IgD-negative memory B cell (primary cell): ENCODE measurements at regions not wholly inside any gene's neighbourhood (a gene's known extent, or its start where the extent isn't known, plus 50 kb on each side); places are given as distances from the start of the nearest gene placed in this dataset.
"Not testable (repeated sequence)": the region's sequence is repeated elsewhere in the genome, so short reads cannot be mapped to it uniquely, and the experiment has no call there.

ENCODE experiments used
- H3K27ac Mint-ChIP-seq, 3 donors: one replicate each; pipeline ENCODE4 v1.8.0; 2020 to 2022; ENCODE audit warnings: mild to moderate bottlenecking in 3 of 3, mixed read lengths in 3 of 3, moderate library complexity in 1 of 3
- H3K27me3 Mint-ChIP-seq: one replicate; pipeline ENCODE4 v1.8.0; 2021; ENCODE audit warnings: mixed read lengths
- H3K36me3 Mint-ChIP-seq: one replicate; pipeline ENCODE4 v1.8.0; 2020; ENCODE audit warnings: mild to moderate bottlenecking, mixed read lengths
- H3K4me1 Mint-ChIP-seq, 3 donors: one replicate each; pipeline ENCODE4 v1.8.0; 2020 to 2022; ENCODE audit warnings: mixed read lengths in 3 of 3, mild to moderate bottlenecking in 1 of 3
- H3K4me3 Mint-ChIP-seq, 4 donors: one replicate each; pipeline ENCODE4 v1.8.0; 2020 to 2022; ENCODE audit warnings: mild to moderate bottlenecking in 4 of 4, mixed read lengths in 4 of 4, moderate library complexity in 3 of 4
- H3K9me3 Mint-ChIP-seq, 3 donors: one replicate each; pipeline ENCODE4 v1.8.0; 2020 to 2021; ENCODE audit warnings: mixed read lengths in 3 of 3, mild to moderate bottlenecking in 1 of 3

DNA sequence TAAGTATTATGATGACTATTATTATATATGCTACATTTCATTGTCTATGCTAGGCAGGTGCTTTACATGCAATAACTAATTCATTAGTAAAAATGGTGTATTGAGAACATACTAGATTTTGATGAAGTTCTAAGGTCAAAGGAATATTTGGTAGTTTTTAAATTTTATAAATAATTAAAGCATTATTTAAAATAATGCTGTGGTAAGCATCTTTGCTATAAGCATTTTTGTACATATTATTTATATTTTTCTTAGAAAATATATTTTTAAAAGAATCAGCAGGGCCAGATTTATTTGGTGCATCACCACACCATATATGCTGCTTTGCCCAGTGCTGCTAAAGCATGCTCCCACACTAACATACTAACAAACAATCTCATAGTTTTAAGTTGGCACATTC lies 517.9 kb downstream of the C6orf118 start:
- H3K36me3 Mint-ChIP-seq: no peaks in the 10 kb centered on the region
- no peaks in the 10 kb centered on the region for H3K4me1 Mint-ChIP-seq
- no peak overlapping the region for H3K4me3 Mint-ChIP-seq
- no peaks in the 10 kb centered on the region for H3K27me3 Mint-ChIP-seq
- H3K9me3 Mint-ChIP-seq: peaks cover 0 to 4% (median 3%) of the 10 kb centered on the region in 3 donors
- no peak overlapping the region for H3K27ac Mint-ChIP-seq

DNA sequence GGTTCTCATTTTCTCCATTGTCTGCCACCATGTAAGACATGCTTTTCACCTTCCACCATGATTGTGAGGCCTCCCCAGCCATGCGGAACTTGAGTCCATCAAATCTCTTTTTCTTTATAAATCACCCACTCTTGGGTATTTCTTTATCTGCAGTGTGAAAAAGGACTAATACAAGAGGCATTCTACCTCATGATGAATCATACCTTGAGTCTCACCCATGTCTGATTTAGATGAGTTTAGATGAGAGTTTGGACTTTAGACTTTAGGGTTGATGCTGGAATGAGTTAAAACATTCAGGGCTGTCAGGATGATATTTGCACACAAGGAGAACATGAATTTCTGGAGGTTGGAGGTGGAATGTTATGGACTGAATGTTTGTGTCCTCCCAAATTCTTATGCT lies 545.6 kb downstream of the C6orf118 start:
- no peaks in the 10 kb centered on the region for H3K27me3 Mint-ChIP-seq
- no peaks in the 10 kb centered on the region for H3K36me3 Mint-ChIP-seq
- H3K27ac Mint-ChIP-seq: no peak overlapping the region
- peaks cover 5 to 6% (median 5%) of the 10 kb centered on the region in 3 donors for H3K9me3 Mint-ChIP-seq
- H3K4me3 Mint-ChIP-seq: no peak overlapping the region
- no peaks in the 10 kb centered on the region for H3K4me1 Mint-ChIP-seq

DNA sequence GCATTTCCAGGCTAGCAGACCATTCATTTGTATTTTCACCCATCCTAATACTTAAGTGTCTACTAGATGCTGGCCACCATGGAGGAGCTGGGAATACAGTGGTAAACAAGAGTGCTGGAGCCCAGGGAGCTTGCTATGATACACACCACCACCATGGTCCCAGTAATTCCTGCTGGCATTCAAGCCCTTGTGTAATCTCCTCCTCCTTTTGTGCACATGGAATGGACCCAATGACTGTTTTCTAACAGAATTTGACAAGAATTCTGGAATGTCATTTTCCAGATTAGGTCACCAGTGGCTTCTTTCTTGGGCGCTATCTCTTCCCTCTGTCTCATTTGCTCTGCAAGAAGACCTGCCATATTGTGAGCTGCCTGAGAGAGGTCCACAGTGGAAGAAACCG lies 552.0 kb downstream of the C6orf118 start:
- no peaks in the 10 kb centered on the region for H3K36me3 Mint-ChIP-seq
- no peaks in the 10 kb centered on the region for H3K27me3 Mint-ChIP-seq
- peaks cover 0 to 6% (median 3%) of the 10 kb centered on the region in 3 donors for H3K9me3 Mint-ChIP-seq
- H3K4me3 Mint-ChIP-seq: no peak overlapping the region
- H3K27ac Mint-ChIP-seq: peak overlapping the region in 1 of 3 donors; percentile 48
- H3K4me1 Mint-ChIP-seq: no peaks in the 10 kb centered on the region

DNA sequence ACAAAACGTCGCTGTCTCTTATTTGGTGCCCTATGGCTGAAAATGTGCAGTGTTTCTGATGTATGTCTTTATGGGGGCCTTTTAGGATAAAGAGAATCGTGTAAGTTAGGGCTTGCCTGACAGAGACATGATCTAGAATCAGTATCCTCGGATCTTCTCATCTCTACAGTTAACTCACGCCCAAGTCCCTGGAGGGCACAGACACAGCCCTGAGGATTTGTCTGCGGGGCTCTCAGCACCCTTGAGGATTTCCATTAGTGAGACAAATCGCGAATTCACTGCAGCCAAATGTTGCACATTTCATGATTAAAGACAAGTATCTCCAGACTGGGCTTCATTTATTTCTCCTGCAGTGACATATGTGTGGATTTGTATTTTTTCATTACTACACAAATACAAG lies 552.7 kb downstream of the C6orf118 start:
- no peak overlapping the region for H3K27ac Mint-ChIP-seq
- H3K4me1 Mint-ChIP-seq: no peaks in the 10 kb centered on the region
- no peaks in the 10 kb centered on the region for H3K27me3 Mint-ChIP-seq
- peaks cover 0 to 5% (median 3%) of the 10 kb centered on the region in 3 donors for H3K9me3 Mint-ChIP-seq
- no peaks in the 10 kb centered on the region for H3K36me3 Mint-ChIP-seq
- no peak overlapping the region for H3K4me3 Mint-ChIP-seq

DNA sequence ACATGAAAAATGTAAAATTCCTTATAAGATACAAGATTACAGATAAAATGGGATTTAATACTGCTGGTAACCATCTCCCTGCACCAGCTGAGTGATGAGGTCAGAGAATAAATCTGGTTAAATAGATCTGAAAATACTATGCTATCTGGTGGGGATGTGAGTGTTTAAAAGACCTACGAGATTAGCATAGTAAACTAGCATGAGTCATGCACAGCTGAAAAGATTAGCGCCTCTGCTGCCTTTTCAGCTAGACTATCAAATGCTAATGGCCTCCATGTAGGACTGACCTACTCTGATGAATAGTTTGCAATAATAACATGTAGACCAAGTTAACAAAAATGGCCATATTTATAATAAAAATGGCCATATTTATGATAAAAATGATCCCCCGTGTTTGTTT lies 553.3 kb downstream of the C6orf118 start:
- Mint-ChIP-seq H3K27me3 (no peaks in the 10 kb centered on the region), H3K36me3 (no peaks in the 10 kb centered on the region), H3K4me1 (no peaks in the 10 kb centered on the region), H3K4me3 (no peak overlapping the region), H3K27ac (no peak overlapping the region), H3K9me3 (peaks cover 0 to 5% (median 3%) of the 10 kb centered on the region in 3 donors)

DNA sequence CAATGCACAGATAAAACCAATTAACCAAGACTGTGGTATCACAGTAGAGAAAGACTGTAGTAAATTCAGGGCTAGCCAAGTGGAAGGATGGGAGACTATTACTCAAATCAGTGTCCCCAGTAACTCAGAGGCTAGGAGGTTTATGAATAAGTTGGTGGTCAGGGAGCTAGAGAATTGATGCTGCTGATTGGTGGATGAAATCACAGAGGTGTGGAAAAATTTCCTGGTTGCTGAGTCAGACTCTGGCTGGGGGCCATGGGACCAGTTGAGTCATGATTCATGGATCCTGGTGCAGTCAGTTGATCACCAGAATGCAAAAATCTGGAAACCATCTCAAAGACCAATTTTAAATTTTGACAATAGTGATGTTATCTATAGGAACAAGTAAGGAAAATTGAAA lies 555.9 kb downstream of the C6orf118 start:
- H3K27ac Mint-ChIP-seq: no peak overlapping the region

DNA sequence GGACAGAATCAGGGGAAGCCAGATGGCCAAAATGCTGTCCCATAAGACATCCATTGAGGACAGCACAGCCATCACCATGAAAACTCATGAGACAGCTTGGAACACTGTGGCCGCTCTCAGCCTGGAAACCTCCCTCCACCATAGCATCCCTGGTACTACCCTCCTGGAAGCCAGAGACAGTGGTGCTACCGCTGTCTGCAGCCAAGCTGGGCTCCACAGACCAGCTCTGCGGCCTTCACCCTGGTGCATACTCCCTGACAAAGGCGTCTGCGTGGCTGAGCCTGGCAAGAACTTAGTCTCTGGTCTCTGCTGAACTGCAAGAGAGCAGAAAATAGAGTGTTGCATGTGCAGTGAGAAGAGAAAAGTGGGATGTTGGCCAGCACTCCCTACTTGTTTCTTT lies 558.0 kb downstream of the C6orf118 start:
- Mint-ChIP-seq H3K27me3 (no peaks in the 10 kb centered on the region), H3K27ac (no peak overlapping the region), H3K4me3 (no peak overlapping the region), H3K9me3 (peaks cover 4 to 10% (median 8%) of the 10 kb centered on the region in 3 donors), H3K4me1 (no peaks in the 10 kb centered on the region), H3K36me3 (no peaks in the 10 kb centered on the region)

More for the DNA sequence above, 555.9 kb downstream of the C6orf118 start:
- Mint-ChIP-seq H3K4me3 (no peak overlapping the region), H3K36me3 (no peaks in the 10 kb centered on the region), H3K9me3 (peaks cover 3 to 10% (median 4%) of the 10 kb centered on the region in 3 donors), H3K4me1 (no peaks in the 10 kb centered on the region), H3K27me3 (no peaks in the 10 kb centered on the region)

DNA sequence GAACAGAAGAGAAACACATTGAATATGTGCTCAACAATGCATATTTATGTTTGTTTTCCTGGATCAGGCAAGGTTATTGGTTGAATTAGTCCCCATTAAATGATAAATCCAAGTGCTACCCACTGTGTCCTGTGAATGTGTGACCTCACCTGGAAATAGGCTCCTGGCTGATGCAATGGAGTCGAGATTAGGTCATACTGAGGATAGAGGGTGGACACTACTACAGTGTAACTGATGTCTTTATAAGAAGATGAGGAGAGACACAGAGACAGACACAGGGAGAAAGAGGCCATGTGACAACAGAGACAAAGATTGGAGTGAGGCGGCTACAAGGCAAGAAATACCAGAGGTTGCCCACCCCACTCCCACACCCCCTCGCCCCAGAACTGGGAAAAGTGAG lies 559.3 kb downstream of the C6orf118 start:
- peaks cover 4 to 10% (median 8%) of the 10 kb centered on the region in 3 donors for H3K9me3 Mint-ChIP-seq

DNA sequence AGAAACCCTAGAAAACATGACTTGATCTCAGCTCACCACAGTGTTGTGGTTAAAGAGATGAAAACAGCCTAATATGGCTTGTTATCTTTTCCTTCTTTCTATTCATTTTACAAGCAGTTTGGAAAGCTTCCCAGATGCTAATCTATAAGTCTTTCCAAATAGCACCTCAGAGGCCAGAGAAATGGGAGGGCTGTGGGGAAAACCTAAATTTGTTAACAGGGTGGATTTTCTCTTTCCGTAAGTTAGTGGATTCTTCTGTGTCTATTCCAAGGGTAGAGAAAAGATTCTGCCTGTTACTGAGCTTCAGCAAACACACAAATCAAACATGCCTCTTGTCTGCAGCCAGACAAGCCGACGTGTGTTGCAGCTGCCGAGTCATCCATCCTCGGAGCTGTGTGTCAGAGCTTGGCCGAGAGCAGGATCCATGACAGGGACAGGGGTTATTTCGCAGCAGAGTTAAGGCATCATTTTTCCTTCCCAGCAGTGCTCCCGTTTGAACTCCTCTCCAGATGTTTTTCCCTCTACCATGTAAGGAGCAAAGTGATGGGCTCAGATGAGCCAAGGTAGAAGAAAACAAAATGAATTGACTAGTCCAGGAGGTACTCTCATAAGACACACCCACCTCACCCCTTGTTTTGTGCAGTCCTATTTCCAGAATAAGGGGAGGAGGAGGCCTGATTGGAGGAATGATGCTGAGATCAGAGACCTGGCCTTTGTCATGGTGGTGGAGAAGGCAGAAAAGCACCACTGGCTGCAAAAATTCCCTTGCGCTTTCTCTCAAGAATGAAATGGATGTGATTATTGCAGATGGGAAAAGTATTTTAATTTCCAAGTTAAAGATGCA lies 560.0 kb downstream of the C6orf118 start:
- no peaks in the 10 kb centered on the region for H3K27me3 Mint-ChIP-seq
- H3K4me3 Mint-ChIP-seq: no peak overlapping the region
- H3K4me1 Mint-ChIP-seq: no peaks in the 10 kb centered on the region
- peaks cover 4 to 10% (median 8%) of the 10 kb centered on the region in 3 donors for H3K9me3 Mint-ChIP-seq
- H3K27ac Mint-ChIP-seq: no peak overlapping the region
- H3K36me3 Mint-ChIP-seq: no peaks in the 10 kb centered on the region

More for the DNA sequence above, 559.3 kb downstream of the C6orf118 start:
- Mint-ChIP-seq H3K4me3 (no peak overlapping the region), H3K27ac (no peak overlapping the region), H3K27me3 (no peaks in the 10 kb centered on the region), H3K4me1 (no peaks in the 10 kb centered on the region), H3K36me3 (no peaks in the 10 kb centered on the region)

DNA sequence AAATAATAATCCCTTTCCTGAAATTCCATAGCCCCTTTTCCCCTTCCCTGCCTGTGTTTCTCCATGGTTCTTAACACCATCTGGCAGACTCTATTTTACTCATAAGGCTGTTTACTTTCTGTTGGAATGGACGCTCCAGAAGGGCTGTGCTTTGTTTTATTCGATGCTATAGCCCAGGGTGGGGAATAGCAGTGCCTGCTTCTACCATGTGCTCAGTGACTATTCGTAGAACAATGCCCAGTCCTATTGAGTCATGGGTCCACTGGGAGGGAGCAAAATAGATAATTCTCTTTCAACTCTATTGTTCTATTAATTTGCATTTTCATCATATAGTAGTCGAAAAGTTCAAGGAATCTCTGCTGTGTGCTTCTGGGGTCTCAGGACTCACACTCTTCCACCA lies 565.1 kb downstream of the C6orf118 start:
- H3K9me3 Mint-ChIP-seq: peaks cover 2 to 15% (median 3%) of the 10 kb centered on the region in 3 donors
- H3K4me1 Mint-ChIP-seq: no peaks in the 10 kb centered on the region
- H3K27me3 Mint-ChIP-seq: no peaks in the 10 kb centered on the region
- no peak overlapping the region for H3K27ac Mint-ChIP-seq
- H3K4me3 Mint-ChIP-seq: no peak overlapping the region
- no peaks in the 10 kb centered on the region for H3K36me3 Mint-ChIP-seq

DNA sequence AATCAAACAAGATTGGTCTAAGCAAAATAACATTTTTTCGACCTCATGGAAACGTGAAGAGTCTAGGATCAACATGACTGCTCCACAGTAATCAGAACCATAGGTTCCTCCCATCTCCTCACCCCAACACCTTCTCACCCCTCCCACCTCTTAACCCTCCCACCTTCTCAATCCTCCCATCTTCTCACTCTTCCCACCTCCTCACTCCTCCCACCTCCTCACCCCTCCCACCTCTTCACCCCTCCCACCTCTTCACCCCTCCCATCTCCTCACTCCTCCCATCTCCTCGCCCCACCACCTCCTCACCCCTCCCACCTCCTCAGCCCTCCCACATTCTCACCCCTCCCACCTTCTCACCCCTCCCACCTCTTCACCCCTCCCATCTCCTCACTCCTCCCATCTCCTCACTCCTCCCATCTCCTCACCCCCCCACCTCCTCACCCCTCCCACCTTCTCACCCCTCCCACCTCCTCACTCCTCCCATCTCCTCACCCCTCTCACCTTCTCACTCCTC lies 567.4 kb downstream of the C6orf118 start:
- H3K36me3 Mint-ChIP-seq: no peaks in the 10 kb centered on the region
- H3K4me3 Mint-ChIP-seq: no peak overlapping the region
- peaks cover 2 to 15% (median 3%) of the 10 kb centered on the region in 3 donors for H3K9me3 Mint-ChIP-seq
- H3K27ac Mint-ChIP-seq: no peak overlapping the region
- H3K27me3 Mint-ChIP-seq: no peaks in the 10 kb centered on the region
- no peaks in the 10 kb centered on the region for H3K4me1 Mint-ChIP-seq

DNA sequence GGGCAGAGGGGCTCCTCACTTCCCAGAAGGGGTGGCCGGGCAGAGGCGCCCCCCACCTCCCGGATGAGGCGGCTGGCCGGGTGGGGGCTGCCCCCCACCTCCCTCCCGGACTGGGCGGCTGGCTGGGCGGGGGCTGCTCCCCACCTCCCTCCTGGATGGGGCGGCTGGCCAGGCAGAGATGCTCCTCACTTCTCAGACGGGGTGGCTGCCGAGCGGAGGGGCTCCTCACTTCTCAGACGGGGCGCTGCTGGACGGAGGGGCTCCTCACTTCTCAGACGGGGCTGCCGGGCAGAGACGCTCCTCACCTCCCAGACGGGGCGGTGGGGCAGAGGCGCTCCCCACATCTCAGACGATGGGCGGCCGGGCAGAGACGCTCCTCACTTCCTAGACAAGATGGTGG lies 573.3 kb downstream of the C6orf118 start:
- not testable (repeated sequence) for H3K4me1 Mint-ChIP-seq, H3K27me3 Mint-ChIP-seq, H3K4me3 Mint-ChIP-seq, H3K27ac Mint-ChIP-seq, H3K9me3 Mint-ChIP-seq, H3K36me3 Mint-ChIP-seq

DNA sequence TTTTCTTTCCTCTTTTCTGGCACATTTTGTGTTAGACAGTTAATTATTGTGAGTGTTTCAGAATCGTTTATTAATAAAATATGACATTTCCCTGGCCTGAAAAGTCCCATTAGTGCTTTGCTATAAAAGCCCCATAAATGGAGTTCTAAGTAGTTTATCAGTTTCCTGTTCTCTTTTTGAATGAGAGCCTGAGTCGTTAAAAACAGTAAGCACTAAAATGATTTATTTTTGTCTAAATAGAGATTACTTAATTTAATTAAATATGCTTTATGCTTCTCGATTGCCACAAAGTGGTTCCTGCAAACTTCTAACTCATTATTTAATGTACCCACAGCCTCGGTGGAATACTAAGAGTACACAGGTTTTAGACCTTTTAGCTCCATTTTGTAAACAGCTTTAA lies 577.9 kb downstream of the C6orf118 start:
- peaks cover 2 to 9% (median 6%) of the 10 kb centered on the region in 3 donors for H3K9me3 Mint-ChIP-seq
- H3K27me3 Mint-ChIP-seq: no peaks in the 10 kb centered on the region
- no peaks in the 10 kb centered on the region for H3K4me1 Mint-ChIP-seq
- H3K27ac Mint-ChIP-seq: no peak overlapping the region
- H3K36me3 Mint-ChIP-seq: peaks cover 2% of the 10 kb centered on the region
- no peak overlapping the region for H3K4me3 Mint-ChIP-seq

DNA sequence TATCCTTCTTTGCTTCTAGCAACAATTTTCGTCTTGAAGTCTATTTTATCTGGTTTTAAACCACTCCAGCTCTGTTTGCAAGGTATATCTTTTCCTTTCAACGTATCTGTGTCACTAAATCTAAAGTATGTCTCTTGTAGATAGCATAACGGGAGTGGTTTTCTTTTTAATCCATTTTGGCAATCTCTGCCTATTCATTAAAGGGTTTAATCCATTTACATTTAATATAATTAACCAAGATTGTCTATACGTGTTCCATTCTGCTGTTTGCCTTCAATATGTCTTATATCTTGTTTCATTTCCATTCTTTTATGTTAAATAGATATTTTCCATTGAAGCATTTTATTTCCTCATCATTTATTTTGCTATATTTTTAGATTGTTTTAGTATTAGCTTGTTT lies 587.9 kb downstream of the C6orf118 start:
- no peaks in the 10 kb centered on the region for H3K4me1 Mint-ChIP-seq
- H3K36me3 Mint-ChIP-seq: no peaks in the 10 kb centered on the region
- H3K27me3 Mint-ChIP-seq: no peaks in the 10 kb centered on the region
- no peak overlapping the region for H3K4me3 Mint-ChIP-seq
- H3K9me3 Mint-ChIP-seq: peaks cover 5 to 18% (median 10%) of the 10 kb centered on the region in 3 donors
- H3K27ac Mint-ChIP-seq: no peak overlapping the region

DNA sequence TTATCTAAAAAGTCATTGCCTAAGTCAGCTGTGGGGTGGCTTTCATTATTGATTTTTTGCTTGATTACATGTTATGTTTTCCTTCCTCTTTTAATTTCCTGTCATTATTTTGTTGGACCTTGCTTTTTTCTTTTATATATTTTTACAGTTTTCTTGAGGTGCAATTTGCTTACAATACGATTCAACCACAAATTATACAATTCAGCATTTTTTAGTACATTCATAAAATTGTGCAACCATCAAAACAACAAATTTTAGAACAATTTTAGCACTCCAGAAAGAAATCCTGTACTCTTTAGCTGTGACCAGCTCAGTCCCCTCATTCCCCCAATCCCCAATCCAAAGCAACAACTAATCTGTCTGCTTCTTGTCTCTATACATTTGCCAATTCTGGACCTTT lies 608.9 kb downstream of the C6orf118 start:
- H3K4me1 Mint-ChIP-seq: peaks cover 0 to 3% (median 0%) of the 10 kb centered on the region in 3 donors
- no peaks in the 10 kb centered on the region for H3K27me3 Mint-ChIP-seq
- H3K27ac Mint-ChIP-seq: no peak overlapping the region
- H3K9me3 Mint-ChIP-seq: peaks cover 2 to 10% (median 2%) of the 10 kb centered on the region in 3 donors
- H3K36me3 Mint-ChIP-seq: peaks cover 5% of the 10 kb centered on the region
- no peak overlapping the region for H3K4me3 Mint-ChIP-seq

DNA sequence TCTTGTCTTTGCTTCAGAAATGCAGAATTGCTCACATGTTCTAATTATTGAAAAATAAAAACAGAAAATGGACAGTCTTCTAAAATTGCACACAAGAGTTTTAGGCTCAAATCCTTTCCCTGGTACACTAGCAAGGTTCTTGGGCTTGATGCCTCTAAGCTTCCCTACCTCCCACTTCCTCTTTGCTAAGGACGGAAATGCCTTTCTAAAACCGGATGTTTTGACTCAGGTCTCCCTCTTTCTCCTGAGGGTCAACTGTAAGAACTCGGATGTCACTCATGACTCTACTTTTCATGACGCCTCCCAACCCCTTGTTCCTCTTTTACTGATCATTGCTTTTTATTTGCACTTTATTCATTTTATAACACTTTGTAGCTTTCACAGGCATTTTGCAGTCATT lies 613.5 kb downstream of the C6orf118 start:
- no peak overlapping the region for H3K27ac Mint-ChIP-seq
- peaks cover 2 to 14% (median 3%) of the 10 kb centered on the region in 3 donors for H3K9me3 Mint-ChIP-seq
- peaks cover 5% of the 10 kb centered on the region for H3K36me3 Mint-ChIP-seq
- H3K4me1 Mint-ChIP-seq: peaks cover 0 to 3% (median 0%) of the 10 kb centered on the region in 3 donors
- no peaks in the 10 kb centered on the region for H3K27me3 Mint-ChIP-seq
- no peak overlapping the region for H3K4me3 Mint-ChIP-seq
